ENCODE measurements at regions not wholly inside any gene's neighbourhood (a gene's known extent, or its start where the extent isn't known, plus 50 kb on each side); places are given as distances from the start of the nearest gene placed in this dataset.
"Not testable (repeated sequence)": the region's sequence is repeated elsewhere in the genome, so short reads cannot be mapped to it uniquely, and the experiment has no call there.

DNA sequence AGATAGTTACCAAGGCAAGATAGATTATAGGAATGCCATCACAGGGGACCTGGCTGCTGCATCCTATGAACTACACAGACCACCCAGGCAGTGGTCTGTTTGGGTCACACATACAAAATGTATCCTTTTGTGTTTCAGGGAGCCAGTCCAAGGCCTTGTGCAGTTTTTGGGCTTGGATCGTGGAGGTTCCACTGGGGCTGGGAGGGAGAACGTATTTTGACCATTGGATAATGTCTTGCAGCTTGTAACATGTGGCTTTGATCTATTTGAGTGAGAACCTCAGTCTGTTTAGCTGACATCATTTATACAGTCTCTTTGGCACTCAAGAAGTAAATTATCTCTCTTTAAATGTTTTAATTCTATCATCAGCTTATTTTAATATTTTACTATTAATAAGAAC is 147.3 kb downstream of the DUSP10 start:
- DNase-seq = no peak

GRCh38 chr1:221598122-221598521 is 143.8 kb downstream of the DUSP10 start:
- DNase-seq = no peak

GRCh38 chr1:221601166-221601565 is 140.7 kb downstream of the DUSP10 start:
- no peak for DNase-seq

- DNase-seq = no peak
Observed at GRCh38 chr1:221602830-221603229, 139.1 kb downstream of the DUSP10 start.

GRCh38 chr1:221604390-221604789 is 137.5 kb downstream of the DUSP10 start:
- not testable (repeated sequence) for DNase-seq

GRCh38 chr1:221604948-221605347 is 136.9 kb downstream of the DUSP10 start:
- DNase-seq = no peak

DNA sequence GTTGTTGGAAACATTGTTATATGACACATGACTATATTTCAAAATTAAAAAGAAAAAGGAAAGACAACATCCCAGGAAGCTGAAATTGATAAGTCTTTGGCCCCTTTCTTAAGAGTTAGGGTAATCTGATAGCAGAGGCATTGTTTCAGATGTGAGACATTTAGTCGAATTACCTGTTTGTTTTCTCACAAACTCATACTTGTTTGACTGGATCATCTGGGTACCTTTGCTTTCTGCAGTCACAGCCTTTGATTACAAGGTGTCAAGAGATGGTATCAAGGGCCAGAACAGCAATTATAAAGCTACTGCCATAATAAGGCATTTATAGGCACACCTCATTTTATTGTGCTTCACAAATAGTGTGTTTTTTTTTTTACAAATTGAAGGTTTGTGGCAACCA is 136.3 kb downstream of the DUSP10 start:
- DNase-seq = no peak

DNA sequence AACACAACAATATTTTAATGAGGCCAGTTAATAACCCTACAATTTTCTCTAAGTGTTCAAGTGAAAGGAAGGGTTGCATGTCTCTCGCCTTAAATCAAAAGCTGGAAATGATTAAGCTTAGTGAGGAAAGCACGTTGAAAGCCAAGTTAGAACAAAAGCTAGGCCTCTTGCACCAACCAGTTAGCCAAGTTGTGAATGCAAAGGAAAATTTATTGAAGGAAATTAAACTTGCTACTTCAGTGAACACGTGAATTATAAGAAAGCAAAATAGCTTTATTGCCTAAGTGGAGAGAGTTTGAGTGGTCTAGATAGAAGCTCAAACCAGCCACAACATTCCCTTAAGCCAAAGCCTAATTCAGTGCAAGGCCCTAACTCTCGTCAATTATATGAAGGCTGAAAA is 135.6 kb downstream of the DUSP10 start:
- DNase-seq = no peak

- DNase-seq = no peak
Observed at GRCh38 chr1:221608835-221609320, 133.0 kb downstream of the DUSP10 start.

DNA sequence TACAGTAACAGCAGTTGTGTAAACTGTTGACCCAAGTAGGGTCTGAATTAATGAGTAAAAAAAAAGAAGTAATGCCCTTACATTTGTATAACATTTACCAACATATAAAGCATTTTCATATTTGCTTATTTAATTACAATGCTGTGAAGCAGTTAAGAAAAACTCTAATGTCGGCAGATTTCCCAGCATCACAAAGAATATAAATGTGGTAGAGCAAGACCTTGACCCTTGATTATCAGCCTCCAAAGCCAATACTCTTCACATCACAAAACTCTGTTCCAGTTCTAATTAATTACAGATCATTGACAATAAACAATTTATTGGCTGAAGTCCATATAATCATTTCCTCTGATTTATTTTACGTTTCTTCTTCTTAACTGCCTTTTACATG is 130.2 kb downstream of the DUSP10 start:
- no peak for DNase-seq

DNA sequence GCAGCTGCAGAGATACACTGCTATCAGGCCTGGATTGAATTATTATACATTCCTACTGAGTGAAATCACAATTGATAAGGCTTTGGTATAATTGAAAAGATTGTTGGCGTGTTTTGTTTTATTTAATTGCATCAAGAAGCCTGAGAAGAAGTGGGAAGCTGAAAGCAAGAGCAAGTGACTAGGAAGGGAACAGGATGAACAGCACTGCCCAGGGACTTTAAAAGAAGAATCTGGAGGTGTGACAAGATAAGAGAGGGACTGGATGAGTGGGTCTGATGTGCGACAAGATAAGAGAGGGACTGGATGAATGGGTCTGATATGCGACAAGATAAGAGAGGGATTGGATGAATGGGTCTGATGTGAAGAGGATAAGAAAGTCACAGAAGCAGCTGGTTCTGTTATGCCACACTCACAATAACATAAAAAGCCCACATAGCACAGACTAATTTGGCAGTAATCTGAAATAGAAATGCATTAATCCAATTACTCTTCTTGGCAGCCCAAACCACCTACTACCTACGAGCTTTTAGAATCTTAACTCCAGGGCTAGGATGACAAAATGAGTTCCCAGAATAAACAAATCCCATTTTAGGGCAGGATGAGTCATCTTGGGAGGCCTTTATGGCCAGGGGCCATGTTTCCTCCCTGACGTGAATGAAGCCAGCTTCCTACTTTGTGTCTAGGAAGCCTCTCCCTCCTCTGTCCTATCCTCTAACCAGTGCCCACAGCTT is 129.7 kb downstream of the DUSP10 start:
- no peak for DNase-seq

GRCh38 chr1:221620437-221621384 is 121.2 kb downstream of the DUSP10 start:
- no peak for DNase-seq

DNA sequence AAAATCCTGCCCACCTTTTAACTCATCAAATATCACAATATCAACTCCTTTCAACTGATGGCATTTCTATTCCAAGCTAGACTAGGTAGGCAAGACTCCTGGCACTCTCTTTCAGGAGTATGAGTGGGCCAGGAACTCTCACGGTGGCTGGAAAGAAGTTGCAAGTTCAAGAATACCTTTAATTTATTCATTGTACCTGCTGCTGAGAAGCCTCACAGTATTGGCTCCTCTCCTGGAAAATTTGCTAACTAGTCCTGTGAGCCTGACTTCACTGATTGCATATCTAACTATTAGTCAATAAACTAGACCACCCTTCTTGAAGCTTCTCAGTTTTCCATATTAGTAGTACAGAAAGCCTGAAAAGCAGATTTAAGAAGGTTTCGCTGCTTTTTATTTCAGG is 120.2 kb downstream of the DUSP10 start:
- no peak for DNase-seq

DNA sequence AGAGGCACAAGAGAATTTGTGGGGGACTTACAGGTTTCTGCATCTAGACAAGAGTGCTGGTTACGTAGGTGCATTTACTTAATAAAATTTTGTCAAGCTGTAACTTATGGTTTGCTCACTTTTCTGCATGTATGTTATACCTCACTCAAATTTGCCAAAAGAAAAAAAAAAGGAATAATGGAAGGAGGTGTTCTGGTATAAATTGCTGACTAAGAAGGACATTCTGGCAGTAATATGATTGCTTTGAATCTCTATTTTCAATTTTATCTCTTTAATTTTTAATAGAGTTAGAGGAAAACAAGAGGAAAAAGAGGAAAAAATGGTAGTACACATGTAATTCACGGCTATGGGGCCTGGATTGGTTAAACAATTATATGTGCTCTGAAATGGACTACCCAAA is 119.5 kb downstream of the DUSP10 start:
- no peak for DNase-seq

DNA sequence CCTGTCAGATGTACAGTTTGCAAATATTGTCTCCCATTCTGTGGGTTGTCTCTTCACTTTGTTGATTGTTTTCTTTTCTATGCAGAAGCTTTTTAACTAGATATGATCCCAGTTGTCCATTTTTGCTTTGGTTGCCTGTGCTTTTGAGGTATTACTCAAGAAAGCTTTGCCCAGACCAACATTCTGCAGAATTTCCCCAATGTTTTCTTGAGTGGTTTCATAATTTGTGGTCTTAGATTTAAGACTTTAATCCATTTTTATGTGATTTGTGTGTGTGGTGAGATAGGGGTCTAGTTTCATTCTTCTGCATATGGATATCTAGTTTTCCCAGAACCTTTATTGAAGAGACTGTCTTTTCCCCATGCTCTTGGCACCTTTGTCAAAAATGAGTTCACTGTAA is 116.9 kb downstream of the DUSP10 start:
- no peak for DNase-seq

- no peak for DNase-seq
Observed at GRCh38 chr1:221626041-221626440, 115.8 kb downstream of the DUSP10 start.

DNA sequence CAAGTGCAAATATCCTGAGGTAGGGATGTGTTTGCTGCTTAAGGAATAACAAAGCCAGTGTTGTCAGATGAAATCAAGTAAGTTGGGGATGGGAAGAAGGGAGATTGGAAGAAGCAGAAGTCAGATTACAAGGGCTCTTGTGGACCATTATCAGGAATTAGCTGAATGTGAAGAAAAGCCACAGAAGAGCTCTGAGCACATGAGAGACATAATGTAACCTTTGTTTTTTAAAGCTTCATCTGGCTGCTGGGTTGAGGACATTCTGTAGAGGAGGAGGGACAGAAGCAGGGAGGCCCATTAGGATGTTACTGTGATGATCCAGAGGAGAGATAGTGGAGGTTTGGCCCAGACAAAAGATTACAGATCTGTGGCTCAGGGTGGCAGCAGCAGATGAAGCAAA is 111.7 kb downstream of the DUSP10 start:
- no peak for DNase-seq

DNA sequence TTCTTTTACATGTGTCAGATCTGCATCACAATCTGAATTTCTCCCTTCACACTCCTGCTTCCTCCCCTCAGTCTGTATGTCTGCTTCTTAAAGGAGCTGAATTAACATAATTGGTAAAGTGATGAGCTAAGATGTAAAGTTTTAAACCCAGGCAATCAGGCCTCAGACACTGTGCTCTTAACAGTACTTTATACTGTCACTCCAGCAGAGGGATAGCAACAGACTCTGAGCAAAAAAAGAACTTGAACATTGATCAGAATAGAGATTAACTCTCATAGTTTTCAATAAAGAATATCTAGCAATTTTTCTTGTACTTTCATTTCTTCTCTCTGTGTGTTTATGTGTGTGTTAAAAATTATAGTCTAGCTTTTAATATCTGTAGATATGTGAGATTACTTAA is 110.3 kb downstream of the DUSP10 start:
- no peak for DNase-seq

GRCh38 chr1:221632072-221632471 is 109.8 kb downstream of the DUSP10 start:
- DNase-seq = no peak

DNA sequence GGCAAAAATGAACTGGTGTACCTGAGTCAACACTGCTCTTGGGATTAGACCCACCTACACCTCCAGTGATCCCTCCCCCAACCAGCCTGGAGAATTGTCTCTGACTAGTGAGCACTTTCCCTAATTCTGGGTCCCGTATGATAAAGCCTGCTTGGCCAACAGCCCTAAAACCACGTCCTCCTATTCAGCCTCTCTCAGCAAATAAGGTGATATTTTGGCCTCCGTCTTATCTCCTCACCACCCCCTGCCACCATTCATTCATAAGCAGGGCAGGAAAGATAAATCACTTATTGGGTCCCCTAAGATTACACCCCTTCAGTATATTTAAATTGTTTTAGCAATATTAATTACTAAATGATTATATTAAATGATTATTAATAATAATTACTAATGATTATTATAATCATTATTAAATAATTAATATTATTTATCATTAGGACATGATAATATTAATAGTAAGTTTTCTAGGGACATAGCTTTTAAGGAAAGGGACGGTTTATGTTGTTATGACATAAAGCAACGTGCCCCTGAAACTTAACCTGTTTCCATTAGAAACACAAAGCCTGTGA is 108.0 kb downstream of the DUSP10 start:
- no peak for DNase-seq

- DNase-seq = no peak
Observed at GRCh38 chr1:221634606-221635005, 107.3 kb downstream of the DUSP10 start.

GRCh38 chr1:221635305-221635704 is 106.6 kb downstream of the DUSP10 start:
- no peak for DNase-seq

DNA sequence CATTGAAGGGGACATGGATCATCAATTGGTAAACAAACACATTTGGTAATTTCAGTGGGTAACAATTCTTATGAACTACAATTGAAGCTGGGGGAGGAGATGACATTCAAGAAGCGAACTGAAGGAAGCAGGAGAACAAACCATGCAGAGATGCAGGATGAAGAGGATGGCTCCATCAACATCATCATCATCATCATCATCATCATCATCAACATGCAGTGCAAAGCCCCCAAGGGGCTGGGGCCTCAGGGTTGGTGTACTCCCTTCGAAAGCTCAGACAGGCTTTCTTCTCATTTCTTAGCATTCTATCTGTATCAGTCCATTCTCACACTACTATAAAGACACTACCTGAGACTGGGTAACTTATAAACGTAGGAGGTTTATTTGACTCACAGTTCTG is 105.8 kb downstream of the DUSP10 start:
- DNase-seq = no peak

DNA sequence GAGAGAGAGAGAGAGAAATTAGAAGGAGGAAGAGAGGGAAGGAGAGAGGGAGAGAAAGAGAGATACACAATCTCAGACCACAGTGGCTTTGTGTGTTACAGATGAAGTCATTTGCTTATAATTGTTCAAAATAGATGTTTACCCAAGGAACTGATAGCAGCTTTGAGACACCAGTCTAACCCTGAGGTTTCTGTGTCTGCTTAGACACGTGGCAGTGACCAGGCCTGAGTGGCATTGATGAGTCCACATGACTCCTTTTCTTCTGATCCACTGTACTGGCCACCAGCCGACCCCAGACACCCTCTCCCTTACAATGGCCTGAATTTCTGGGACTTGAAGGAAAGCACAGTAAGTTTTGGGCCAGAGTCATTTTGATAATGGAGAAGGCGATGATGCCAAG is 104.9 kb downstream of the DUSP10 start:
- no peak for DNase-seq

All from GOT3 (cell line).